ENCODE measurements at regions not wholly inside any gene's neighbourhood (a gene's known extent, or its start where the extent isn't known, plus 50 kb on each side); places are given as distances from the start of the nearest gene placed in this dataset.

DNA sequence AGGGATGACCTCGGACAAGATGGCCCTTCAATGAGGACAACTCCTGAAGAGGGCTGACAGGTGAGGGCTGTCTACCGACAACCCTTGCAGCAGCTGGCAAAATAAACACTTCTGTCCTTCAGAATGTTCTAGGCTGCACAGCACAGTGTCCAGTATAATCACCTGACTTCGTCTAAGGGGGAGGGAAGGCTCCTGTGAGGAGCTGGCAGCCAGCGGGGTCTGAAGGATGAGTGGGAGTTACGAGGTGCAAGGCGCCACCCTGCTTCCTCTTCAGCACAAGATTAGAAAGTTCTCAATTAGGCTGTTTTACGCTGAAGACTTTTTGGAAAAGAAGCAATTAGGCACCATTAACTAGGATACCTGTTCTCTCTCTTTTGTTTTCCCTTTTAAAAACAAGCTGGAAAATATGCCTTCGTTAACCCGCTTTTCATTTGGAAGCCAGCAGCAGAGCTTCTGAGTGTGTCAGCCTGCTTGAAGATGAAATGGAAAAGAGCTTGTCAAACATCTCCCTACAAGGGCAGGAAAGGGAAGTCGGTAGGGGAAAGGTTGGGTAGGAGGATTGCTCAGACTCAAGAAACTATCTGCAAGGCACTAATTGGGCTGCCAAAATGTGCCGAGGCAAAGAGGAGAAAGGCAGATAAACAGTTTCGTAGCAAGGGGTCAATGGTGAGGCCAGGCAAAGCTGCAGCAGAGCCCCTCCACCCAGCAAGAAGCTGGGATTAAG lies 592.2 kb upstream of the CADM1 start:
- DNase-seq: no peak

GRCh38 chr11:116093481-116094270 lies 589.5 kb upstream of the CADM1 start:
- no peak for DNase-seq

DNA sequence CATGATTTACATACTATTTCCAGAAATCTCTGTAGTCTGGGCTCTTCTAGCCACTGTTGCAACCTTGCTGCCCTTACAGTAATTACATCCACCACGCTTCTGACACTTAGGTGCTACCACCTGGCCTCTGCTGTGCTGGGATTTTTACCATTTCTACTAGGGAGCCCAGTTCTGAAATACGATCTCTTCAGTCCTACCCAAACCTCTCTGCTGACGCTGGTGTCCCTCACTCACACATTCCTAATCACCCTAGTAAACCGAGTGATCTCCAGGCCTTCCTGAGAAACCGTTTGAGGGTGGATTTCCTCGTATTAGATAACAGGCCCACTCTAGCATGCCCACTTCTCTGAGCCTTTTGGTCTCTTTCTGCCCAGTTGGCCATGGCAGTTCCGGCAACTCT lies 588.9 kb upstream of the CADM1 start:
- DNase-seq: no peak

DNA sequence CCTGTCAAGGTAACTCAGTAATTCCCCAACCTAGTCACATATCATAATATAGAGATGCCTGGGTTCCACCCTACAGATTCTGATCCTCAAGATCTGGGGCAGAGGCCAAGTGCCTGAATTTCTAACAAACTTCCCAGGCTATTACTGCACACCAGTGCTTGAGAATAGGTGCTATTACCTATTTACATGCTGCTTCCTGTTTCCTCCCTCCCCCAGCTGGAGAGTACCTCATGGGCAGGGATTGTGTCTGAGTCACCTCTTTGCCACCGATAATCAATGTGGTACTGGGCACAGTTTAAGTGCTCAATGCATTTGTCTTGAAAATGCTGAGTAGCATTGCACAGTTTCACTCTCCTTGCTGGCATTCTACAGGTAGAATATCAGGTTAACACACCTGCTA lies 582.2 kb upstream of the CADM1 start:
- no peak for DNase-seq

- DNase-seq: no peak
These were observed 580.9 kb upstream of the CADM1 start for GRCh38 chr11:116085031-116085635.

GRCh38 chr11:116084511-116084910 lies 580.3 kb upstream of the CADM1 start:
- DNase-seq: no peak

- DNase-seq: no peak
These were observed 578.0 kb upstream of the CADM1 start for GRCh38 chr11:116082256-116082655.

DNA sequence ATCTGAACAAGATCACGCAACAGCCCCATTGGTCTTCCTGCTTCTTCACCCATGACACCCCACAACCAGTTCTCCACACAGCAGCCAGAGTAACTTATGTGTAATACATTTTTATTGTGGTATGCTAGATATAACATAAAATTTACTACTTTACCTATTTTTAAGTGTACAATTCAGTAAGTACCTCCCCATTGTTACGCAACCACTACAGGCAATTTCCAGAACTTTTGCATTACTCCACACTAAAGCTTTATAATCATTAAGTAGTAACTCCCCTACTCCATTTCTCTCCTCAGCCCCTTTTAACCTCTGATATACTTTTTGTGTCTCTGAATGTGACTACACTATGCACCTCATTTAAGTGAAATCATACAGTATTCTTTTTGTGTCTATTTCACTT lies 575.4 kb upstream of the CADM1 start:
- no peak for DNase-seq

DNA sequence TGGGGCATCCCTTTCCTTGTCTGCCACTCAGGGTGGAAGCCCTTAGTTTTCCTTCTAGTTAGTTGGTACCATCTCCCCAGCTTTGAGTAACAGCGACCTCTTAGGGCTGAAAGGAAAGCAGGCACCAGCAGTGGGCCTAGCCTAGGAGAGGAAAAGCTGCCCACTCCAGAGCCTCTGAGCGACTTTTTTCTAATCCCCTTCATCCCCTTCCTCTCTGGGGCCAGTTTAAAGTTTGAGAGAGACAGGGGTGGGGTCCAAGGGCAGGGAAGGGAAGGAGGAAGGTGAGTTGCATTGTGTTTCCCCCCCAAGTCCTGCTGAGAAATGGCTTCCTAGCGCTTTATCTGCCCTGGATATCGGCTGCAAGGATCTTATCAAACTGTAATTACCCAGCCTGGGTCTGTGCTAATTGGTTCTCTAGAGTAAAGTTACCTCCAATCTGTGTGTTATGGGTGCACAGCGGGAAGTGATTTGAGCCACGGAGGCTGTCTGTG lies 573.9 kb upstream of the CADM1 start:
- no peak for DNase-seq

DNA sequence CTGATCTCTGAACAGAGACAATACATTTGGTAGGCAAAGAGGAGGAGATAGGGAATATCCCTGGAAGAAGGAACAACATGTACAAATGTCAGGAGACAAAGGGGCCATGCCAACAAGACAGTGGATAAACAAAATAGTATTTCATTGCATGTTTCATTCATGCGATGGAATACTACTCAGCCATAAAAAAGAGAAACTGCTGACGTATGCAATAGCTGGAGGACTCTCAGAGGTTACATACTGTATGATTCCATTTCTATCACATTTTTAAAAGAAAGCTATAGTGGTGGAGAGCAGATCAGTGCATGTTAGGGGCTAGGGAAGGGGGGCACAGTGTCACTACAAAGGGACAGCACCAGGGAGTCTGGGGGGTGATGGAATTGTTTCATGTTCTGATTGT lies 572.9 kb upstream of the CADM1 start:
- no peak for DNase-seq

DNA sequence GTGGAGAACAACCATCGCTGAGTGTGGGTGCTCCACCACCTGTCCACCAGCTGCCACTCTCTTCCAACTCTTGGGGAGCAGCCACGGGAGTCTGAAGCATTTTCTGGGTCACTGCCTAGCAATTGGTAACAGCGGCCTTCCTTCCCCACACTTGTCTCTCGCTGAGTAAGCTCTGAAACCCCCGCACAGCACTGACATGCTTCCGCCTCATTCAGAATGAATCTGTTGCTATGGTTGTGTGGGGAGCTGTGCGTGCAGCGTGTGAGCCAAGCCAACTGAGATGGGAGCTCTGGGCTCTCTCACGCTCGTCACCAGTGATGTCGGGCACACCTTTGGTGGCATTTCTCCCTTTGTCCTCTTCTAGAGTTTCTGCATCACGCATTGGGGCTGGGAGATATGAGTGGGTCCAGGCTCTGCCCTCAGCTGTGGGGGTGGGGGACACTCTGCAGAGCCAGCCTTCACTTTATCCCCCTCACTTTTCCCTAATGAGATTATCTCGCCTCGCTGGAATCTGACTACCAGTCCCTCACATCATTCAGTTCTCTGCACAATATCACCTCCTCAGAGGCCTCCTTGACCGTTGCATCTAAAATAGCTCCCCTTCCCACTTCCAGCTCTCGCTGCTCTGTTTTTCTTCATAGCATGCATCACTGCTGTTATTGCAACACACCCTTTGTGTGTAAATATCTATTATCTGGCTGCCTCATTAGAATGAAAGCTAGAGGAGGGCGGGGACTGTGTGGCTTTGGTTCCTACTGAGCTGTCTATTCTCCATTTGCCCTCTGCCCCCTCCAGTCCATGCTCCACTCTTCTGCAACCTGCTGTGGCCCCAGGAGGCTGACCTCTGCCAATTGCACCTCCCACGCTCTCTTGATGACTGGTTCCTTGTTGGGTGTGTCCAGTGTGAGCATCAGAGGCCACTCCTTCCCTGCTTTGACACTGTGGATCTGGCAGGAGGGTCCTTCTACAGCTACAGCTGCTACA lies 569.9 kb upstream of the CADM1 start:
- peak; percentile 25 for DNase-seq

DNA sequence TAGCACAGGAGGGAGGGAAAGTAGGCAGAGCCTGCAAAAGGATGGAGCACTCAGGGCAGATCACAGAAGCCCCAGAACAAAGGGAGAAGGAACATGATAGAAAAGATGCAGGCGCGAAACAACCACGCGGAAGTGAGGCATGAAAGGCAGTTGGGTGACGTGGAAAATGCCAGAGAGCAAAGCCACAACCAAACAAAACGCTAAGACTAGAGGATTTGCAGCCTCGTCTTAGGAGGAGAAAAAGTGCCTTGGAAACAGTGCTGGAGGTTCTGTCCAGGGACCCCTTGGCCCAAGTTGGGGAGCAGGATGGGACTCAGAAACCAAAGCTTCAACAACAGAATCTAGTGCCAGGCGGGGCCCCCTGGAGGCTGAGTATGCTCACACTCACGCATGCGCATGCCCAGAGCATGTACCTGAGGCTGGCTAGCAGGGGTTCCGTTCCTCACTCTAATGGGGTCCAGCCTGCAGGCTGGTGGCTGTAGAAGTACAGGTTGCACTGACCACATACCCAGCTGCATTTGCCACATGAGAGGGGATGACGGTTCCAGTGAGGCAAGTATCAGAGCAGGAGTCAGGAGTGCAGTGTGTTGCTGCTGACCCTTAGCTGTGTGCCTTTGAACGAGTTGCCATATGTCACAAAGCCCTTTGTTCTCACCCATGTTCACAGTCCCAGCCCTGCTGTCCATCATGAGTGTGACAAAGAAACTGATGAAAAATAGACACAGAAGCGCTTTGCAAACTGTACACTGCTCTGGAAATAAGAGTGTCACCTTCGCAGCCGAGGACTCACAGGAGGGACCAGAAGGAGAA lies 568.6 kb upstream of the CADM1 start:
- no peak for DNase-seq

DNA sequence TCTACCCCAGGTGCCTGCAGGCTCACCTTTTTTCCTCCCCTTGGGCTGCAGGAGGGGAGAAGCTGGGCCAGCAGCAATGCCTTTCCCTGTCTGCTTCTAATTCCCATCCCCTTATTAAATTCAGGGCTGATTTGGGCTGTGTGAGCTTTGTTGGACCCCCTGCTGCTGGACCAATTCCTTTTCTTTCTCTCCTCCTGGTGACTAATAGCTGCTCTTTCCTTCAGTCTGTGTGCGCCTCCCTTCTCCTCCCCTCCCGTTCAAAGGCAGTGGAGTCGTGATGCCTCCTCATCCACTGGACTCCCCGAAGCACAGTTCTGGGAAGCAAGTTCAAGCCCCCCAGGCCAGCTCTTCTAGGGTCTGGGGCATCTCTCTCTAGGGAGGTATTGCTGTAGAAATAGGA lies 567.9 kb upstream of the CADM1 start:
- no peak for DNase-seq

DNA sequence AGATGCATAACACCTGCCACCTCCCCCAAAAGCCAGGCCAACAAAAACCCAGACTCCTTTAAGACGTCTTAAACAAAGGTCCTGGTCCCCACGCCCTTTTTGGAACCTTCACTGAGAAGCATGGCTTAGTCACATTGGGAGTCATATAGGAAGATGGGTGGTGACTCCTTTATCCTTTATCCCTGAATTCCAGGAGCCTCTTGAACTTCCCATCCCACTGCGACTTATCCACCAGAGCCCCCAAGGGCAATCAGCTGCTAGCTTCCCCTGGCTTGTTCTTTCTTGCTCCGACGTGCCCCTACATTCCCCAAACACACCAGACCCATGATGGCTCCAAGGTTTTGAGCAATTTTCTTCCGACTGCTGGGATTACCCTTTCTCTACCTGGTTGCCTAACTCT lies 567.0 kb upstream of the CADM1 start:
- no peak for DNase-seq

DNA sequence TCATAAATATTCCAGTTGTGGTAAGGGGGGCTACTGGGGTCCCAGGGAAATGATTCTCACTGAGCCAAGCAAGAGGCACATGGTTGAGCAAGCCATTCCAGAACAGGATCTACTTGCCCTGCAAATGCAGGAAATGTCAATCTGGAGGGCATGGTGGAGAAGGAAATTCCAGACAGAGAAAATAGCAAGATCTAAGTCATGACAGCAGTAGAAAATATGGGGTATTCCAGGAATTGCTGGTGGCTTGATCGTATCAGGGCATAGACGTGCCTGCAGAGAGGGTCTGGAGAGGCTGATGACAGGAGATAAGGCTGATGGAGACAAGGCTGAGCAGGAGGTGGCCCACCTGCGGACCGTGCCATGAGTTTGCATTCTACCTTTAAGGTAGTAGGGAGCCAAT lies 566.3 kb upstream of the CADM1 start:
- DNase-seq: no peak

DNA sequence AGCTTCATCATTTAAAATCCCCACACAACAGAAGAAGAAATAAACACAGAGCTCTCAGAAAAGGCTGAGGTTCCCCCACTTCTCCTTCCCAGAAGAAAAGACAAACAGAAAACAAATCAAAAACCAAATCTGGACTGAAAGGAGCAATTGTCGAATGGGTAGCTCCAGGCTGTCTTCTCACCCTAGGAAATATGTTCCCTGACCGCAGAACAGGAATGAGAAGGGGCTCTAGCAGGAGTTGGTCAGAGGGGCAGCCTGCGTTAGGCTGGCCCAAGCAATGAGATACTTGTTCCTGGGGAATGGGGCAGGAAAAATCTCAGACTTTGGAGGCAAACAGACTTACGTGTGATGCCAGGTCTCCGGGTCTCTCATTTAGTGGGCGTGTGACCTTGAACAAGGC lies 562.6 kb upstream of the CADM1 start:
- DNase-seq: no peak

GRCh38 chr11:116065986-116066385 lies 561.8 kb upstream of the CADM1 start:
- DNase-seq: no peak

- no peak for DNase-seq
These were observed 561.1 kb upstream of the CADM1 start for GRCh38 chr11:116065191-116065895.

- DNase-seq: no peak
These were observed 558.4 kb upstream of the CADM1 start for GRCh38 chr11:116062490-116063171.

DNA sequence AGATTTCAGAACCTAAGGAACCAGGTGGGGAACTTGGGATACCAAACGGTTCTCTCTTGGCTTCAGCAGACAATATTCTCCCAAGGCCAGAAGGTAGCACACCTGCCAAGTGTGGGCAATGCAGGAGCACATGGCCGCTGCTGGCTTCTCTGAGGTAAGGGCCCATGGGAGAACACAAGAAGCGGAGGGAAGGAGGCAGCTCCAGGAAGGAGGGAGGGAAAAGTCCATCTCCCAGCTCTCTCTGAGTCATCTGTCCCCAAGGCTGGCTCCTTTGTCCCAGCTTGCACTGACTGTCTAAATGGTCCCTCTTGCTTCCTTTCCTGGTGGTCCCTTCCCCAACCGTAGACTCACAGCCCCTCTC lies 557.9 kb upstream of the CADM1 start:
- DNase-seq: no peak

GRCh38 chr11:116061322-116061721 lies 557.1 kb upstream of the CADM1 start:
- no peak for DNase-seq
